ENCODE measurements at regions not wholly inside any gene's neighbourhood (a gene's known extent, or its start where the extent isn't known, plus 50 kb on each side); places are given as distances from the start of the nearest gene placed in this dataset.

- Histone ChIP-seq H3K18ac (ENCODE audit: low read depth, low read length) (no peak overlapping the region), H3K4me2 (ENCODE audit: low read depth, low read length) (no peak overlapping the region), H2AK9ac (replicated peaks; ENCODE audit: low read depth, low read length, poor library complexity) (no peak overlapping the region), H2BK15ac (ENCODE audit: low read depth, low read length) (no peak overlapping the region), H3K9me3 (ENCODE audit: control insufficient read depth, insufficient read depth, low read length) (no peaks in the 10 kb centered on the region), H2BK120ac (ENCODE audit: low read depth, low read length) (no peak overlapping the region), H3K27ac (ENCODE audit: insufficient read depth, low read length) (no peak overlapping the region), H3K23ac (ENCODE audit: low read depth, low read length) (no peak overlapping the region), H4K5ac (ENCODE audit: low read depth, low read length) (no peak overlapping the region), H3K79me1 (ENCODE audit: low read depth in 1 of 2, low read length in 2 of 2) (no peaks in the 10 kb centered on the region), H4K91ac (ENCODE audit: insufficient read depth, low read depth, low read length) (no peak overlapping the region), H3K36me3 (ENCODE audit: control insufficient read depth, insufficient read depth, low read length) (no peaks in the 10 kb centered on the region), H4K8ac (ENCODE audit: low read depth in 2 of 2, low read length in 2 of 2) (no peak overlapping the region), H3K27me3 (ENCODE audit: control insufficient read depth, insufficient read depth, low read length) (no peaks in the 10 kb centered on the region), H3K9me1 (ENCODE audit: insufficient read depth, low read length) (no peaks in the 10 kb centered on the region), H2AK5ac (ENCODE audit: low read depth, low read length) (no peak overlapping the region), H3K4me1 (ENCODE audit: control insufficient read depth, insufficient read depth, low read length) (no peaks in the 10 kb centered on the region), H3K56ac (ENCODE audit: extremely low read depth, insufficient read depth, low read length) (no peak overlapping the region), H3K14ac (replicated peaks; ENCODE audit: low read depth, low read length) (no peak overlapping the region), H4K20me1 (ENCODE audit: insufficient read depth, low read length) (no peaks in the 10 kb centered on the region), H3K4me3 (ENCODE audit: insufficient read depth, low read depth, low read length) (no peak overlapping the region), H3K9ac (ENCODE audit: low read depth, low read length) (no peak overlapping the region), H2AFZ (replicated peaks; ENCODE audit: low read length, poor library complexity) (no peak overlapping the region), H2BK5ac (ENCODE audit: low read depth, low read length, poor library complexity, severe bottlenecking) (no peak overlapping the region), H3K4ac (ENCODE audit: low read depth, low read length) (no peak overlapping the region), H2BK20ac (ENCODE audit: low read depth, low read length) (no peak overlapping the region)
- POLR2A ChIA-PET (ENCODE audit: unreplicated experiment), result no interaction called here
- no peak for ATAC-seq (ENCODE audit: low read depth)
- dilution Hi-C loops (cut with HindIII; ENCODE audit: low sequenced_read_pairs, unreplicated experiment) (no loop called here), in situ Hi-C loops (cut with MboI; ENCODE audit: low sequenced_read_pairs) (no loop called here), intact Hi-C loops (cut with micrococcal nuclease) (loop anchor here (2.0 kb wide), 1 partner anchor 39 kb away; no protein-coding TSS in a partner anchor)
- DNase-seq, result no peak
- CTCF ChIA-PET, result no interaction called here
- TF ChIP-seq SMC3 (IDR thresholded peaks at IDR 0.05; ENCODE audit: low read depth, low read length) (no peak), CTCF (conservative IDR thresholded peaks at IDR 0.05; ENCODE audit: low read depth, low read length) (no peak), CHD1 (IDR thresholded peaks at IDR 0.05; ENCODE audit: low read depth, low read length) (no peak), FOS (IDR thresholded peaks at IDR 0.05; ENCODE audit: low read depth, low read length) (no peak), MAFK (IDR thresholded peaks at IDR 0.05; ENCODE audit: low read depth, low read length) (no peak), CEBPB (IDR thresholded peaks at IDR 0.05; ENCODE audit: low read depth, low read length) (no peak), RFX5 (IDR thresholded peaks at IDR 0.05; ENCODE audit: low read depth, low read length) (no peak), MAZ (IDR thresholded peaks at IDR 0.05; ENCODE audit: borderline replicate concordance, low read depth, low read length) (no peak), ELK1 (IDR thresholded peaks at IDR 0.05; ENCODE audit: borderline replicate concordance, low read depth, low read length) (no peak), BHLHE40 (IDR thresholded peaks at IDR 0.05; ENCODE audit: low read depth, low read length) (no peak), RAD21 (IDR thresholded peaks at IDR 0.05; ENCODE audit: low read length) (no peak), USF2 (IDR thresholded peaks at IDR 0.05; ENCODE audit: low read depth, low read length) (no peak), POLR2A (IDR thresholded peaks at IDR 0.05; ENCODE audit: low read depth, low read length) (no peak), MXI1 (IDR thresholded peaks at IDR 0.05; ENCODE audit: borderline replicate concordance, low read depth, low read length) (no peak), RCOR1 (IDR thresholded peaks at IDR 0.05; ENCODE audit: insufficient replicate concordance, low read length) (no peak), NFE2L2 (IDR thresholded peaks at IDR 0.05; ENCODE audit: low read depth, low read length) (no peak)
- no CpG with 5 or more reads among the region's 1 CpG for WGBS, 2 experiments (ENCODE audit: extremely low coverage in 2 of 2, insufficient read length in 1 of 2)
- no TSS peak for BruUV-seq (replicated peaks)
These were observed 91.4 kb upstream of the POU1F1 start for GRCh38 chr3:87367736-87368135.

Data from IMR-90 (cell line).